ENCODE measurements at regions not wholly inside any gene's neighbourhood (a gene's known extent, or its start where the extent isn't known, plus 50 kb on each side); places are given as distances from the start of the nearest gene placed in this dataset.

- no peaks in the 10 kb centered on the region for H3K9me1 ChIP-seq (ENCODE audit: control insufficient read depth, extremely low read depth, insufficient read depth, low read length)
- dilution Hi-C loops (cut with MboI; ENCODE audit: extremely low pct_ligation_motif_present, low sequenced_read_pairs) = no loop called here
- no peak overlapping the region for H3K4me2 ChIP-seq (ENCODE audit: control insufficient read depth, extremely low read depth, insufficient read depth, low read depth, low read length)
- no peaks in the 10 kb centered on the region for H3K36me3 ChIP-seq (ENCODE audit: control insufficient read depth in 2 of 2, extremely low read depth in 1 of 2, insufficient read depth in 2 of 2, low read length in 2 of 2)
- no peak overlapping the region for H3K4me3 ChIP-seq (ENCODE audit: control insufficient read depth in 2 of 3, extremely low read depth in 1 of 3, insufficient read depth in 2 of 3, low read depth in 1 of 3, low read length in 3 of 3)
- FAIRE-seq = no peak
- no peak for DNase-seq (ENCODE audit: low read depth, low spot score)
- H3K9me3 ChIP-seq (ENCODE audit: control insufficient read depth, low read depth, low read length) = no peaks in the 10 kb centered on the region
- H3K9ac ChIP-seq (ENCODE audit: control insufficient read depth, extremely low read depth, insufficient read depth, low read length) = no peak overlapping the region
- TF ChIP-seq EZH2 (IDR thresholded peaks at IDR 0.05; ENCODE audit: low read length) (no peak), CTCF (optimal IDR thresholded peaks at IDR 0.05 in 1 of 3, IDR thresholded peaks at IDR 0.05 in 1 of 3, conservative IDR thresholded peaks at IDR 0.05 in 1 of 3; ENCODE audit: extremely low read depth in 1 of 3, insufficient read depth in 2 of 3, low read length in 3 of 3) (no peak)
- no peak overlapping the region for H2AFZ ChIP-seq (ENCODE audit: control insufficient read depth, low read length)
- H3K27me3 ChIP-seq (ENCODE audit: control insufficient read depth, extremely low read depth, insufficient read depth, low read length) = peaks cover 47% of the 10 kb centered on the region
- no peaks in the 10 kb centered on the region for H3K4me1 ChIP-seq (ENCODE audit: control insufficient read depth, extremely low read depth, insufficient read depth, low read length)
- no peak overlapping the region for H3K27ac ChIP-seq (ENCODE audit: control insufficient read depth, insufficient read depth, low read length)
- no peaks in the 10 kb centered on the region for H4K20me1 ChIP-seq (ENCODE audit: control insufficient read depth, extremely low read depth, insufficient read depth, low read length)
- no peaks in the 10 kb centered on the region for H3K79me2 ChIP-seq (ENCODE audit: control insufficient read depth, insufficient read depth, low read length)
Observed at GRCh38 chr15:69730281-69731080, 277.9 kb downstream of the RPLP1 start.

GRCh38 chr15:69731081-69731330, 278.4 kb downstream of the RPLP1 start:
- Histone ChIP-seq H4K20me1 (ENCODE audit: control insufficient read depth, extremely low read depth, insufficient read depth, low read length) (no peaks in the 10 kb centered on the region), H3K4me2 (ENCODE audit: control insufficient read depth, extremely low read depth, insufficient read depth, low read depth, low read length) (no peak overlapping the region), H3K9ac (ENCODE audit: control insufficient read depth, extremely low read depth, insufficient read depth, low read length) (no peak overlapping the region), H3K4me1 (ENCODE audit: control insufficient read depth, extremely low read depth, insufficient read depth, low read length) (no peaks in the 10 kb centered on the region), H3K27ac (ENCODE audit: control insufficient read depth, insufficient read depth, low read length) (no peak overlapping the region), H3K9me1 (ENCODE audit: control insufficient read depth, extremely low read depth, insufficient read depth, low read length) (no peaks in the 10 kb centered on the region), H3K27me3 (ENCODE audit: control insufficient read depth, extremely low read depth, insufficient read depth, low read length) (peaks cover 43% of the 10 kb centered on the region), H2AFZ (ENCODE audit: control insufficient read depth, low read length) (no peak overlapping the region), H3K4me3 (ENCODE audit: control insufficient read depth in 2 of 3, extremely low read depth in 1 of 3, insufficient read depth in 2 of 3, low read depth in 1 of 3, low read length in 3 of 3) (no peak overlapping the region), H3K36me3 (ENCODE audit: control insufficient read depth in 2 of 2, extremely low read depth in 1 of 2, insufficient read depth in 2 of 2, low read length in 2 of 2) (no peaks in the 10 kb centered on the region), H3K79me2 (ENCODE audit: control insufficient read depth, insufficient read depth, low read length) (no peaks in the 10 kb centered on the region), H3K9me3 (ENCODE audit: control insufficient read depth, low read depth, low read length) (no peaks in the 10 kb centered on the region)
- TF ChIP-seq CTCF (optimal IDR thresholded peaks at IDR 0.05 in 1 of 3, IDR thresholded peaks at IDR 0.05 in 1 of 3, conservative IDR thresholded peaks at IDR 0.05 in 1 of 3; ENCODE audit: extremely low read depth in 1 of 3, insufficient read depth in 2 of 3, low read length in 3 of 3) = no peak
- TF ChIP-seq EZH2 (IDR thresholded peaks at IDR 0.05; ENCODE audit: low read length) = no peak
- dilution Hi-C loops (cut with MboI; ENCODE audit: extremely low pct_ligation_motif_present, low sequenced_read_pairs) = no loop called here
- DNase-seq (ENCODE audit: low read depth, low spot score) (no peak), FAIRE-seq (no peak)

Measured in keratinocyte (primary cell).